Testis (tissue), 2 donors: ENCODE measurements at regions not wholly inside any gene's neighbourhood (a gene's known extent, or its start where the extent isn't known, plus 50 kb on each side); places are given as distances from the start of the nearest gene placed in this dataset.

Experiments
- CTCF ChIP-seq, 3 experiments: fragments of 450-650 bp in 2 of 3; fragments of 200-600 bp in 1 of 3; sonication (generic) in 1 of 3; IDR thresholded peaks; one replicate each; pipeline ENCODE4 v1.5.1; 2016 to 2019; ENCODE audit warnings: antibody characterized with exemption in 3 of 3, mild to moderate bottlenecking in 2 of 3, moderate library complexity in 1 of 3
- POLR2A ChIP-seq: fragments of 450-650 bp; IDR thresholded peaks from one replicate; pipeline ENCODE4 v1.6.1; 2017; ENCODE audit warnings: antibody characterized with exemption, mild to moderate bottlenecking, moderate library complexity

GRCh38 chr5:57651127-57651526, 168.5 kb upstream of the ACTBL2 start:
- TF ChIP-seq CTCF (IDR thresholded peaks at IDR 0.05) = no peak
- no peak for TF ChIP-seq POLR2A
